Type B pancreatic cell (in vitro differentiated cells): ENCODE measurements at regions not wholly inside any gene's neighbourhood (a gene's known extent, or its start where the extent isn't known, plus 50 kb on each side); places are given as distances from the start of the nearest gene placed in this dataset.

Experiments used
- DNase-seq: peaks from one replicate; pipeline ENCODE4 v3.0.0; 2021; ENCODE audit warnings: mixed read lengths; ENCODE audit not compliant: unreplicated experiment; ENCODE audit errors: extremely low spot score
- H3K27ac Mint-ChIP-seq: 2 replicates; pipeline ENCODE4 v1.8.0; 2021; ENCODE audit warnings: mild to moderate bottlenecking, mixed read lengths
- H3K27me3 Mint-ChIP-seq: 2 replicates; pipeline ENCODE4 v1.8.0; 2021; ENCODE audit warnings: mixed read lengths
- H3K36me3 Mint-ChIP-seq: 2 replicates; pipeline ENCODE4 v1.8.0; 2021; ENCODE audit warnings: mixed read lengths
- H3K4me1 Mint-ChIP-seq: one replicate; pipeline ENCODE4 v1.8.0; 2021; ENCODE audit warnings: mixed read lengths; ENCODE audit not compliant: unreplicated experiment
- H3K4me3 Mint-ChIP-seq: 2 replicates; pipeline ENCODE4 v1.8.0; 2021; ENCODE audit warnings: mild to moderate bottlenecking, mixed read lengths
- H3K9me3 Mint-ChIP-seq: 2 replicates; pipeline ENCODE4 v1.8.0; 2021; ENCODE audit warnings: mixed read lengths
- TF ChIP-seq, protein P1 (sequence below): fragments of 200-600 bp; sonication (generic); conservative IDR thresholded peaks from 2 replicates; pipeline ENCODE4 v1.5.0; 2021; ENCODE audit warnings: antibody characterized with exemption, mild to moderate bottlenecking

GRCh38 chr4:79516114-79516513 lies 108.1 kb upstream of the GK2 start:
- H3K9me3 Mint-ChIP-seq, result no peaks in the 10 kb centered on the region
- no peak overlapping the region for H3K27ac Mint-ChIP-seq

DNA sequence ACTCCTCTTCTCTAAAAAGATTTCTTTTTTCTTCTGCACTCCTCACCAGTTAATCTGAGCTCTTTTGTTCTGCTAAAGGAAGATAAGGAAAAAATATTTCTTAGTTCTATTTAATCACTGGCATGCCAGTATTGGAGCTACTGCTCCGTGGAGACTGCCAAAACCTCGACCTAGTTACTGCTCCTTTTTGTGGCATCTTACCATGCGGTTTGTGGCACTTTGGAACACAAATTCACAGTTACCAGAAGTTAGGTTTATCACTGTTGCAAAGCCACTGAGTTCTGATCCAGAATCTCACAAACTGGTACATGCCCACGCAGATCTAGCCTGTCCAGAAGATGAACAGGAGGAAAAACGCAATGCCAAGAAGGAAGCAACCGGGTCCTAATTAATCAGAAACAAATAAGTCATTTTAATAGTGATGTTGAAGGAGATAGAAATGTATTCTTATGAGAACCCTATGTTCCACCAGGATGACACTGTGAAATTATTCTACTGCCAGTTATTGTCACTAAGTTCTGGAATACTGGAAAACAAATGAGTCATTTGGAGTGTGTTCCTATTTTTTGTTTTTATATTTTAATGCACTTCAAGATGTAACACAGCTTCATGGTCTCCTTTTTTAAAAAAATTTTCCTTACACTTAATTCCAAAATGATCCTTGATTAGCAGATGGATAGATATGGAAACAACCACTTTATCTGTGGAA lies 106.7 kb upstream of the GK2 start:
- no peaks in the 10 kb centered on the region for H3K4me1 Mint-ChIP-seq
- H3K36me3 Mint-ChIP-seq, result no peaks in the 10 kb centered on the region
- H3K27me3 Mint-ChIP-seq, result peaks cover 4% of the 10 kb centered on the region
- no peaks in the 10 kb centered on the region for H3K9me3 Mint-ChIP-seq
- TF ChIP-seq, protein P1, sequence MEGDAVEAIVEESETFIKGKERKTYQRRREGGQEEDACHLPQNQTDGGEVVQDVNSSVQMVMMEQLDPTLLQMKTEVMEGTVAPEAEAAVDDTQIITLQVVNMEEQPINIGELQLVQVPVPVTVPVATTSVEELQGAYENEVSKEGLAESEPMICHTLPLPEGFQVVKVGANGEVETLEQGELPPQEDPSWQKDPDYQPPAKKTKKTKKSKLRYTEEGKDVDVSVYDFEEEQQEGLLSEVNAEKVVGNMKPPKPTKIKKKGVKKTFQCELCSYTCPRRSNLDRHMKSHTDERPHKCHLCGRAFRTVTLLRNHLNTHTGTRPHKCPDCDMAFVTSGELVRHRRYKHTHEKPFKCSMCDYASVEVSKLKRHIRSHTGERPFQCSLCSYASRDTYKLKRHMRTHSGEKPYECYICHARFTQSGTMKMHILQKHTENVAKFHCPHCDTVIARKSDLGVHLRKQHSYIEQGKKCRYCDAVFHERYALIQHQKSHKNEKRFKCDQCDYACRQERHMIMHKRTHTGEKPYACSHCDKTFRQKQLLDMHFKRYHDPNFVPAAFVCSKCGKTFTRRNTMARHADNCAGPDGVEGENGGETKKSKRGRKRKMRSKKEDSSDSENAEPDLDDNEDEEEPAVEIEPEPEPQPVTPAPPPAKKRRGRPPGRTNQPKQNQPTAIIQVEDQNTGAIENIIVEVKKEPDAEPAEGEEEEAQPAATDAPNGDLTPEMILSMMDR, result no peak
- no peak overlapping the region for H3K27ac Mint-ChIP-seq
- H3K4me3 Mint-ChIP-seq, result no peak overlapping the region
- no peak for DNase-seq

More at GRCh38 chr4:79516114-79516513, 108.1 kb upstream of the GK2 start:
- no peak overlapping the region for H3K4me3 Mint-ChIP-seq
- no peaks in the 10 kb centered on the region for H3K4me1 Mint-ChIP-seq
- peaks cover 4% of the 10 kb centered on the region for H3K27me3 Mint-ChIP-seq
- TF ChIP-seq, protein P1, result no peak
- no peaks in the 10 kb centered on the region for H3K36me3 Mint-ChIP-seq
- no peak for DNase-seq

DNA sequence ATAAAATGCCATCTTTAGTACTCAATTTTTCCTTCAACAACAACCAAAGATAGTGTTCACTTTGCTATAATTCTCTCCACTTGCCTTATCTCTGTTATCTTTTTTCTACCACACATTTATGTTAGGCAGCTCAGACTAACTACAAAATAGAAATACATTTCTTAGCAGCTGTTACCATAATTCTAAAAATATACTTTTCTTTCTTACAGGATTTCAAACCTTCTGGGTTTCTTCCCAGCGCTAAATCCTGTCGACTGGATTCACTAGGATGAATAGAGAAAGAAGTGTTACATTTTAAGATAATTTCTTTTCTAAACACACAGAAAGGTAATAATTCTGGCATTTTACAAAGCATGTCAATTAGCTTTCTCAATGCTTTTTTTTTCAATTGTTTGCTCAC lies 105.5 kb upstream of the GK2 start:
- no peak overlapping the region for H3K27ac Mint-ChIP-seq
- H3K4me3 Mint-ChIP-seq, result no peak overlapping the region
- H3K36me3 Mint-ChIP-seq, result no peaks in the 10 kb centered on the region
- peaks cover 4% of the 10 kb centered on the region for H3K27me3 Mint-ChIP-seq
- H3K9me3 Mint-ChIP-seq, result no peaks in the 10 kb centered on the region
- H3K4me1 Mint-ChIP-seq, result no peaks in the 10 kb centered on the region
- TF ChIP-seq, protein P1, result no peak
- no peak for DNase-seq

GRCh38 chr4:79512363-79512762 lies 104.3 kb upstream of the GK2 start:
- no peak overlapping the region for H3K27ac Mint-ChIP-seq
- H3K9me3 Mint-ChIP-seq, result no peaks in the 10 kb centered on the region
- TF ChIP-seq, protein P1, result no peak
- no peaks in the 10 kb centered on the region for H3K4me1 Mint-ChIP-seq
- DNase-seq, result no peak
- H3K4me3 Mint-ChIP-seq, result no peak overlapping the region
- no peaks in the 10 kb centered on the region for H3K36me3 Mint-ChIP-seq
- H3K27me3 Mint-ChIP-seq, result peaks cover 4% of the 10 kb centered on the region

GRCh38 chr4:79502081-79502480 lies 94.1 kb upstream of the GK2 start:
- H3K4me3 Mint-ChIP-seq, result no peak overlapping the region
- DNase-seq, result no peak
- H3K27ac Mint-ChIP-seq, result no peak overlapping the region
- H3K36me3 Mint-ChIP-seq, result no peaks in the 10 kb centered on the region
- H3K9me3 Mint-ChIP-seq, result no peaks in the 10 kb centered on the region
- peaks cover 3% of the 10 kb centered on the region for H3K4me1 Mint-ChIP-seq
- TF ChIP-seq, protein P1, result no peak
- H3K27me3 Mint-ChIP-seq, result no peaks in the 10 kb centered on the region

DNA sequence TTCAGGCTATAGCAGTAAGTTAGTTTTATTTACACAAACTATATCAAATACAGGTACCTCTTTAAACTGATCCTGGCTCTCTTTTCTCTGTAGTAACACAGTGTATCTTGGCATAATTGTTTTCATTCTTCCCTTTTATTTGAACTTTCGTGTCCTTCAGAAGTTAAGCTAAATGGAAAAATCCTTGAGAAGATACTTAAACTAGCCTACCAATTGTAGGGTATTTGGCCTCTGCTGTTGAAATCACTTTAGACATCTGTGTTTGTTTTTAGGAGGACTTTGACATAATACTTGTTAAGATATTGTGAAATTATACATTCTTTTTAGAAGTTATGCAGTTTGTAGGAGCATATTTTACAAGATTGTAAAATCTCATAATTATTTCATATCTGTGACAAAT lies 90.3 kb upstream of the GK2 start:
- Mint-ChIP-seq H3K9me3 (no peaks in the 10 kb centered on the region), H3K36me3 (no peaks in the 10 kb centered on the region), H3K4me3 (no peak overlapping the region), H3K27ac (no peak overlapping the region), H3K27me3 (peaks cover 3% of the 10 kb centered on the region), H3K4me1 (no peaks in the 10 kb centered on the region)
- TF ChIP-seq, protein P1, result no peak
- DNase-seq, result no peak
